IMR-90 (cell line): ENCODE measurements at regions not wholly inside any gene's neighbourhood (a gene's known extent, or its start where the extent isn't known, plus 50 kb on each side); places are given as distances from the start of the nearest gene placed in this dataset.

ENCODE experiments used
- ATAC-seq: fragments of 200-7000 bp; cut with Tn5 transposase; 2 replicates; pipeline ENCODE4 v1.9.1; 2020; ENCODE audit warnings: low read depth, mild to moderate bottlenecking, moderate library complexity
- BruUV-seq: library from RNA; stranded (reverse); fragments of 400-500 nt; replicated peaks from 2 replicates; lab custom pipeline; 2021; lab: Mats Ljungman, UMichigan
- CTCF ChIA-PET: fragments of 300-600 bp; formaldehyde crosslinking; extraction: SDS; loops from one replicate; lab custom pipeline; 2021; ENCODE audit warnings: antibody characterized with exemption; lab: Yijun Ruan, JAX
- POLR2A ChIA-PET: fragments of 300-600 bp; sonication (Branson Sonifier 250); formaldehyde crosslinking; loops from one replicate; lab custom pipeline; 2022; ENCODE audit warnings: antibody characterized with exemption; ENCODE audit not compliant: unreplicated experiment; lab: Charles Lee
- DNase-seq: peaks from one replicate; pipeline ENCODE4 v3.0.0; 2013
- H2AFZ ChIP-seq: replicated peaks from 2 replicates; pipeline ENCODE3; 2013; ENCODE audit warnings: low read length, mild to moderate bottlenecking; ENCODE audit not compliant: poor library complexity
- H2AK5ac ChIP-seq: 2 replicates; pipeline ENCODE4 v1.6.1; 2013; ENCODE audit warnings: low read depth, low read length, inconsistent platforms
- H2AK9ac ChIP-seq: replicated peaks from 2 replicates; pipeline ENCODE3; 2013; ENCODE audit warnings: mild to moderate bottlenecking, low read depth, low read length, moderate library complexity; ENCODE audit not compliant: poor library complexity
- H2BK120ac ChIP-seq: 2 replicates; pipeline ENCODE4 v1.6.1; 2013; ENCODE audit warnings: low read depth, low read length, inconsistent platforms
- H2BK15ac ChIP-seq: 3 replicates; pipeline ENCODE4 v1.6.1; 2013; ENCODE audit warnings: low read depth, low read length, inconsistent platforms
- H2BK20ac ChIP-seq: 2 replicates; pipeline ENCODE4 v1.6.1; 2013; ENCODE audit warnings: low read depth, mild to moderate bottlenecking, inconsistent platforms, low read length, moderate library complexity
- H2BK5ac ChIP-seq: 2 replicates; pipeline ENCODE4 v1.6.1; 2013; ENCODE audit warnings: mild to moderate bottlenecking, low read depth, low read length, inconsistent platforms; ENCODE audit not compliant: poor library complexity, severe bottlenecking
- H3K14ac ChIP-seq: replicated peaks from 2 replicates; pipeline ENCODE4 v1.6.1; 2013; ENCODE audit warnings: low read depth, low read length, inconsistent platforms
- H3K18ac ChIP-seq: 2 replicates; pipeline ENCODE4 v1.6.1; 2013; ENCODE audit warnings: low read depth, low read length, control low read depth
- H3K23ac ChIP-seq: 2 replicates; pipeline ENCODE4 v1.6.1; 2013; ENCODE audit warnings: low read depth, low read length, inconsistent platforms
- H3K27ac ChIP-seq: 2 replicates; pipeline ENCODE4 v1.5.1; 2013; ENCODE audit warnings: mild to moderate bottlenecking, control low read depth, low read length; ENCODE audit not compliant: insufficient read depth
- H3K27me3 ChIP-seq: 2 replicates; pipeline ENCODE4 v1.6.1; 2013; ENCODE audit warnings: low read length; ENCODE audit not compliant: control insufficient read depth, insufficient read depth
- H3K36me3 ChIP-seq: 2 replicates; pipeline ENCODE4 v1.6.1; 2013; ENCODE audit warnings: low read length, mixed read lengths; ENCODE audit not compliant: control insufficient read depth, insufficient read depth
- H3K4ac ChIP-seq: 2 replicates; pipeline ENCODE4 v1.6.1; 2013; ENCODE audit warnings: low read depth, low read length, inconsistent platforms
- H3K4me1 ChIP-seq: 2 replicates; pipeline ENCODE4 v1.6.1; 2013; ENCODE audit warnings: low read length, mixed read lengths; ENCODE audit not compliant: control insufficient read depth, insufficient read depth
- H3K4me2 ChIP-seq: 2 replicates; pipeline ENCODE4 v1.6.1; 2013; ENCODE audit warnings: low read depth, mild to moderate bottlenecking, control low read depth, low read length, moderate library complexity
- H3K4me3 ChIP-seq: 2 replicates; pipeline ENCODE4 v1.5.1; 2013; ENCODE audit warnings: low read depth, mild to moderate bottlenecking, control low read depth, low read length, moderate library complexity; ENCODE audit not compliant: insufficient read depth
- H3K56ac ChIP-seq: 2 replicates; pipeline ENCODE4 v1.6.1; 2013; ENCODE audit warnings: low read length, inconsistent platforms; ENCODE audit not compliant: insufficient read depth; ENCODE audit errors: extremely low read depth
- H3K79me1 ChIP-seq, 2 experiments: 2 replicates each; pipeline ENCODE4 v1.6.1; 2013; ENCODE audit warnings: low read length in 2 of 2, inconsistent platforms in 1 of 2, low read depth in 1 of 2
- H3K9ac ChIP-seq: 2 replicates; pipeline ENCODE4 v1.6.1; 2013; ENCODE audit warnings: low read depth, low read length, control low read depth
- H3K9me1 ChIP-seq: 2 replicates; pipeline ENCODE4 v1.6.1; 2013; ENCODE audit warnings: low read length, inconsistent platforms; ENCODE audit not compliant: insufficient read depth
- H3K9me3 ChIP-seq: 2 replicates; pipeline ENCODE4 v1.6.1; 2013; ENCODE audit warnings: low read length; ENCODE audit not compliant: control insufficient read depth, insufficient read depth
- H4K20me1 ChIP-seq: 2 replicates; pipeline ENCODE4 v1.6.1; 2013; ENCODE audit warnings: low read length, inconsistent platforms; ENCODE audit not compliant: insufficient read depth
- H4K5ac ChIP-seq: 2 replicates; pipeline ENCODE4 v1.6.1; 2013; ENCODE audit warnings: mild to moderate bottlenecking, low read depth, low read length, control low read depth
- H4K8ac ChIP-seq, 2 experiments: 2 replicates each; pipeline ENCODE4 v1.6.1; 2013; ENCODE audit warnings: low read depth in 2 of 2, low read length in 2 of 2, control low read depth in 1 of 2, inconsistent platforms in 1 of 2
- H4K91ac ChIP-seq: 2 replicates; pipeline ENCODE4 v1.6.1; 2013; ENCODE audit warnings: low read depth, low read length, inconsistent platforms; ENCODE audit not compliant: insufficient read depth
- BHLHE40 ChIP-seq: fragments of 150-350 bp; IDR thresholded peaks from 2 replicates; pipeline ENCODE4 v1.6.1; 2016; ENCODE audit warnings: mild to moderate bottlenecking, low read depth, low read length
- CEBPB ChIP-seq: IDR thresholded peaks from 2 replicates; pipeline ENCODE4 v1.6.1; 2012; ENCODE audit warnings: low read depth, low read length, improper control_type of control experiment
- NFE2L2 ChIP-seq: fragments of 150-350 bp; IDR thresholded peaks from 2 replicates; pipeline ENCODE4 v1.6.1; 2016; ENCODE audit warnings: low read depth, mild to moderate bottlenecking, low read length
- RAD21 ChIP-seq: IDR thresholded peaks from 2 replicates; pipeline ENCODE4 v1.6.1; 2012; ENCODE audit warnings: low read length, improper control_type of control experiment
- SMC3 ChIP-seq: fragments of 150-350 bp; IDR thresholded peaks from 2 replicates; pipeline ENCODE4 v1.6.1; 2016; ENCODE audit warnings: low read depth, mild to moderate bottlenecking, antibody characterized with exemption, low read length, moderate library complexity
- WGBS, 2 experiments: methylation state at CpG; one replicate each; pipeline versions ENCODE4 v1.1.5 to v1.1.7; 2013; ENCODE audit warnings: missing lambda C conversion rate in 2 of 2; ENCODE audit not compliant: insufficient read length in 1 of 2; ENCODE audit errors: extremely low coverage in 2 of 2; 5-methylcytosine and 5-hydroxymethylcytosine counted together
- dilution Hi-C: fragments of 300-500 bp; cut with HindIII; formaldehyde crosslinking; loops from one replicate; pipeline ENCODE4 v1.14.3; 2018; ENCODE audit warnings: low sequenced_read_pairs; ENCODE audit not compliant: unreplicated experiment
- in situ Hi-C: fragments of 300-500 bp; cut with MboI; formaldehyde crosslinking; loops from 3 replicates; pipeline ENCODE4 v1.14.3; 2019; ENCODE audit warnings: low sequenced_read_pairs, inconsistent platforms, mixed read lengths
- intact Hi-C: fragments of 100-400 bp; cut with micrococcal nuclease; formaldehyde crosslinking; loops from 2 replicates; pipeline ENCODE4 v1.10.0; 2022

GRCh38 chr18:68525091-68525490, 189.8 kb downstream of the TMX3 start:
- H2AK5ac ChIP-seq: no peak overlapping the region
- TF ChIP-seq CEBPB (no peak), RAD21 (no peak), BHLHE40 (no peak), SMC3 (no peak), NFE2L2 (no peak)
- POLR2A ChIA-PET: no interaction called here
- H3K14ac ChIP-seq: no peak overlapping the region
- no peak overlapping the region for H2BK120ac ChIP-seq
- dilution Hi-C loops: no loop called here
- no peak overlapping the region for H3K56ac ChIP-seq
- no peak overlapping the region for H3K9ac ChIP-seq
- H3K9me3 ChIP-seq: no peaks in the 10 kb centered on the region
- H3K36me3 ChIP-seq: no peaks in the 10 kb centered on the region
- no peaks in the 10 kb centered on the region for H3K79me1 ChIP-seq
- H3K4ac ChIP-seq: no peak overlapping the region
- H3K4me1 ChIP-seq: no peaks in the 10 kb centered on the region; the same call in 1 of the 2 replicates
- no peak overlapping the region for H4K5ac ChIP-seq
- H3K23ac ChIP-seq: no peak overlapping the region
- CTCF ChIA-PET: no interaction called here
- BruUV-seq: no TSS peak
- no peak overlapping the region for H2AFZ ChIP-seq
- intact Hi-C loops: no loop called here
- H4K91ac ChIP-seq: no peak overlapping the region
- H3K18ac ChIP-seq: no peak overlapping the region
- DNase-seq: no peak
- in situ Hi-C loops: no loop called here
- no peaks in the 10 kb centered on the region for H4K20me1 ChIP-seq
- H2BK15ac ChIP-seq: no peak overlapping the region
- H2BK20ac ChIP-seq: no peak overlapping the region
- no peaks in the 10 kb centered on the region for H3K27me3 ChIP-seq
- no peak overlapping the region for H3K4me3 ChIP-seq
- H2AK9ac ChIP-seq: no peak overlapping the region
- H3K27ac ChIP-seq: no peak overlapping the region
- no peaks in the 10 kb centered on the region for H3K9me1 ChIP-seq
- no peak for ATAC-seq
- 100% methylated on average over 1 of the region's 2 CpGs; no CpG with 5 or more reads in 1 of the 2 experiments for WGBS, 2 experiments
- no peak overlapping the region for H3K4me2 ChIP-seq
- H2BK5ac ChIP-seq: no peak overlapping the region
- H4K8ac ChIP-seq: no peak overlapping the region
